SH-SY5Y (cell line): ENCODE measurements at regions not wholly inside any gene's neighbourhood (a gene's known extent, or its start where the extent isn't known, plus 50 kb on each side); places are given as distances from the start of the nearest gene placed in this dataset.

ENCODE experiments used
- GATA2 ChIP-seq: IDR thresholded peaks from 2 replicates; pipeline ENCODE4 v1.6.1; 2011; ENCODE audit warnings: mild to moderate bottlenecking, low read depth, low read length
- GATA3 ChIP-seq: IDR thresholded peaks from 2 replicates; pipeline ENCODE4 v1.6.1; 2011; ENCODE audit warnings: low read depth, mild to moderate bottlenecking, low read length, moderate library complexity

DNA sequence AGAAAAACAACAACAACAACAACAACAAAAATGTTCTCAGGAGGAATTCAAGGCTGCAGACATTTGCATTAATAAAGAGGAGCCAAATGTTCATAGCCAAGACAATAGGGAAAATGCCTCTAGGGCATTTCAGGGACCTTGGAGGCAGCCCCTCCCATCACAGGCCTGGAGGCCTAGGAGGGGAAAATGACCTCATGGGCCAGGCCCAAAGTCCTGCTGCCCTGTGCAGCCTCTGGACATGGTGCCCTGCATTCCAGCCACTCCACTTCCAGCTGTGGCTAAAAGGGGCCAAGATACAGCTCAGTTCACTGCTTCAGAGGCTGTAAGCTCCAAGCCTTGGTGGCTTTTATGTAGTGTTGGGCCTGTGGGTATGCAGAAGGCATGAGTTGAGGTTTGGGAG, 314.5 kb downstream of the CYRIA start:
- no peak for TF ChIP-seq GATA2
- TF ChIP-seq GATA3, result no peak
